ENCODE measurements at regions not wholly inside any gene's neighbourhood (a gene's known extent, or its start where the extent isn't known, plus 50 kb on each side); places are given as distances from the start of the nearest gene placed in this dataset.
"Not testable (repeated sequence)": the region's sequence is repeated elsewhere in the genome, so short reads cannot be mapped to it uniquely, and the experiment has no call there.

DNA sequence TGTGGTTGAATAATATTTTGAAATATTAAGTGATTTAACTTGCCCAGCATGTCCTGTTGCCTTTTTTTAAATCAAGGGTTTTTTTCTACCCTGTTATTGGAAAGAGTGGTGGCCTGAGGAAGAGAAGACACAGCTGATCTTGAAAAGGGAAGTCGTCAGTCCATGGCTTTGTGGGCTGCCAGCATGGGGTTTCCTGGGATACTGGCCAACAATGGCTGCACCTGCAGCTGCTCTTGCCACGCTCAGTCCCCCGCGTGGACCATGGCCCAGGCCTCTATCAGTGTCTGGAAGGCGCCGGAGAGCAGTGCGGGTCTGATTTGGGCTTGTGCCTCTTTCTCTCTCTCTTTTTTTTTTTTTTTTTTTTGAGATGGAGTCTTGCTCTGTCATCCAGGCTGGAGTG lies 99.3 kb downstream of the ASB1 start:
- no peak overlapping the region for H3K4me3 ChIP-seq
- no peaks in the 10 kb centered on the region for H3K4me1 ChIP-seq
- H3K36me3 ChIP-seq, result no peaks in the 10 kb centered on the region
- no peak overlapping the region for H3K27ac ChIP-seq
- DNase-seq, result no peak
- intact Hi-C loops (cut with DNase I), result loop anchor here in 1 of 10 donors (10.0 kb wide), 1 partner anchor 259 kb away; no protein-coding TSS in a partner anchor
- WGBS, 4 donors, result 51 to 55% (median 54%) methylated on average over 7 of the region's 7 CpGs
- no peak for ATAC-seq
- TF ChIP-seq CTCF (IDR thresholded peaks at IDR 0.05) (no peak), POLR2A (IDR thresholded peaks at IDR 0.05) (no peak)
- H3K27me3 ChIP-seq, result peaks cover 0 to 23% (median 0%) of the 10 kb centered on the region in 9 donors
- peaks cover 0 to 8% (median 2%) of the 10 kb centered on the region in 12 donors for H3K9me3 ChIP-seq

GRCh38 chr2:238527565-238527964 lies 100.8 kb downstream of the ASB1 start:
- Histone ChIP-seq H3K27ac (no peak overlapping the region), H3K4me1 (no peaks in the 10 kb centered on the region), H3K36me3 (no peaks in the 10 kb centered on the region), H3K27me3 (peaks cover 0 to 23% (median 0%) of the 10 kb centered on the region in 9 donors), H3K9me3 (peaks cover 0 to 22% (median 9%) of the 10 kb centered on the region in 12 donors), H3K4me3 (no peak overlapping the region)
- ATAC-seq (no peak), DNase-seq (no peak)
- TF ChIP-seq CTCF (IDR thresholded peaks at IDR 0.05) (no peak), POLR2A (IDR thresholded peaks at IDR 0.05) (no peak)
- 38 to 67% (median 62%) methylated on average over 3 of the region's 3 CpGs for WGBS, 4 donors
- intact Hi-C loops (cut with DNase I), result loop anchor here in 1 of 10 donors (10.0 kb wide), 1 partner anchor 257 kb away; no protein-coding TSS in a partner anchor

GRCh38 chr2:238528953-238529781 lies 102.4 kb downstream of the ASB1 start:
- H3K36me3 ChIP-seq, result no peaks in the 10 kb centered on the region
- no peak for ATAC-seq
- H3K27ac ChIP-seq, result no peak overlapping the region
- no peak for DNase-seq
- WGBS, 4 donors, result 79 to 85% (median 83%) methylated on average over 10 of the region's 10 CpGs
- H3K4me3 ChIP-seq, result no peak overlapping the region
- peaks cover 0 to 22% (median 9%) of the 10 kb centered on the region in 12 donors for H3K9me3 ChIP-seq
- TF ChIP-seq CTCF (IDR thresholded peaks at IDR 0.05) (no peak), POLR2A (IDR thresholded peaks at IDR 0.05) (no peak)
- H3K27me3 ChIP-seq, result peaks cover 0 to 13% (median 0%) of the 10 kb centered on the region in 9 donors
- no peaks in the 10 kb centered on the region for H3K4me1 ChIP-seq
- intact Hi-C loops (cut with DNase I), result loop anchor here in 1 of 10 donors (10.0 kb wide), 1 partner anchor 256 kb away; no protein-coding TSS in a partner anchor

DNA sequence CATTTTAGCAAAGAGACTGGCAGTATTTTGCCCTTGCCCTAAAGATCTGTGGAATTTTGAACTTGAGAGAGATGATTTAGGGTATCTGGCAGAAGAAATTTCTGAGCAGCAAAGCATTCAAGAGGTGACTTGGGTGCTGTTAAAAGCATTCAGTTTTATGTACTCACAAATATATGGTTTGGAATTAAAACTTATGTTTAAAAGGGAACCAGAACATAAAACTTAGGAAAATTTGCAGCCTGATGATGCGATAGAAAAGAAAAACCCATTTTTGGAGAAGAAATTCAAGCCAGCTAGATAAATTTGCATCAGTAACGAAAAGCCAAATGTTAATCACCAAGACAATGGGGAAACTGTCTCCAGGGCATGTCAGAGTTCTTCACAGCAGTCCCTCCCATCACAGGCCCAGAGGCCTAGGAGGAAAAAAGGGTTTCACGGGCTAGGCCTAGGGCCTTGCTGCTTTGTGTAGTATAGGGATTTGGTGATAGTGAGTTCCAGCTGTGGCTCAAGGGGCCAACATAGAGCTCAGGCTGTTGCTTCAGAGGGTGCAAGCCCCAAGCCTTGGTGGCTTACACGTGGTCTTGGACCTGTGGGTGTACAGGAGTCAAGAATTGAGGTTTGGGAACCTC lies 104.4 kb downstream of the ASB1 start:
- WGBS, 4 donors, result 72 to 75% (median 73%) methylated on average over 4 of the region's 4 CpGs
- H3K4me1 ChIP-seq; H3K4me3 ChIP-seq; H3K27ac ChIP-seq; ATAC-seq; H3K36me3 ChIP-seq; intact Hi-C loops (cut with DNase I); H3K27me3 ChIP-seq; DNase-seq: not testable (repeated sequence)
- H3K9me3 ChIP-seq, result peaks cover 0 to 22% (median 9%) of the 10 kb centered on the region in 12 donors

DNA sequence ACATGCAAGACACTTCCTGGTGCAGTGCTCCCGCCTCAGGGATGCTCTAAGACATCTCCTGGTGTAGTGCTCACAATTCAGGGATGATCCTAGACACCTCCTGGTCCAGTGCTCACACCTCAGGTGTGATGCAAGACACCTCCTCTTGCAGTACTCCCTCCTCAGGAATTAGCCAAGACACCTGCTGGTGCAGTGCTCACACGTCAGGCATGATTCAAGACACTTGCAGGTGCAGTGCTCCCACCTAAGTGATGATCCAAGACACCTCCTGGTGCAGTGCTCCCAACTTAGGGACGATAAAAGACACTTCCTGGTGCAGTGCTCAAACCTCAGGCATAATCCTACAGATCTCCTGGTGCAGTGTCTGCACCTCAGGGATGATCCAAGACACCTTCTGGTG lies 117.0 kb downstream of the ASB1 start:
- H3K36me3 ChIP-seq; ATAC-seq; H3K4me3 ChIP-seq; H3K4me1 ChIP-seq; DNase-seq; intact Hi-C loops (cut with DNase I); H3K27ac ChIP-seq: not testable (repeated sequence)
- H3K9me3 ChIP-seq, result peaks cover 0 to 11% (median 0%) of the 10 kb centered on the region in 12 donors
- H3K27me3 ChIP-seq, result peaks cover 0 to 14% (median 0%) of the 10 kb centered on the region in 9 donors
- WGBS, 4 donors, result 41 to 56% (median 47%) methylated on average over 3 of the region's 3 CpGs
